A673 (cell line): ENCODE measurements at regions not wholly inside any gene's neighbourhood (a gene's known extent, or its start where the extent isn't known, plus 50 kb on each side); places are given as distances from the start of the nearest gene placed in this dataset.
"Not testable (repeated sequence)": the region's sequence is repeated elsewhere in the genome, so short reads cannot be mapped to it uniquely, and the experiment has no call there.

Source experiments
- EZH2 ChIP-seq: fragments of 200-600 bp; sonication (generic); IDR thresholded peaks from 2 replicates; pipeline ENCODE4 v1.6.1; 2017; ENCODE audit warnings: borderline replicate concordance, low read depth, mild to moderate bottlenecking, mixed read lengths, antibody characterized with exemption, low read length; ENCODE audit not compliant: poor library complexity, severe bottlenecking
- TF ChIP-seq, protein P1 (sequence below): fragments of 300-800, 200-600 bp; sonication (generic); conservative IDR thresholded peaks from 2 replicates; pipeline ENCODE4 v1.5.1; 2017; ENCODE audit warnings: low read depth, mild to moderate bottlenecking, antibody characterized with exemption, low read length, moderate library complexity, mixed read lengths

DNA sequence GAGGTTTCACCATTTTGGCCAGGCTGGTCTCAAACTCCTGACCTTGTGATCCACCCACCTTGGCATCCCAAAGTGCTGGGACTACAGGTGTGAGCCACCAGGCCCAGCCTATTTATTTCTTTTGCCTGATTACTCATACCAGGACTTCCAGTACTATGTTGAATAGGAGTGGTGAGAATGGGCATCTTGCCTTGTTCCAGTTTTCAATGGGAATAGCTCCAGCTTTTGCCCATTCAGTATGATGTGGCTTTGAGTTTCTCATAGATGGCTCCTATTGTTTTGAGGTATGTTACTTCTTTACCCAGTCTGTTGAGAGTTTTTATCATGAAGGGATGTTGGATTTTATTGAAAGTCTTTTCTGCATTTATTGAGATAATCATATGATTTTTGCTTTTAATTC, 924.5 kb downstream of the DTWD2 start:
- TF ChIP-seq EZH2, result not testable (repeated sequence)
- TF ChIP-seq, protein P1, sequence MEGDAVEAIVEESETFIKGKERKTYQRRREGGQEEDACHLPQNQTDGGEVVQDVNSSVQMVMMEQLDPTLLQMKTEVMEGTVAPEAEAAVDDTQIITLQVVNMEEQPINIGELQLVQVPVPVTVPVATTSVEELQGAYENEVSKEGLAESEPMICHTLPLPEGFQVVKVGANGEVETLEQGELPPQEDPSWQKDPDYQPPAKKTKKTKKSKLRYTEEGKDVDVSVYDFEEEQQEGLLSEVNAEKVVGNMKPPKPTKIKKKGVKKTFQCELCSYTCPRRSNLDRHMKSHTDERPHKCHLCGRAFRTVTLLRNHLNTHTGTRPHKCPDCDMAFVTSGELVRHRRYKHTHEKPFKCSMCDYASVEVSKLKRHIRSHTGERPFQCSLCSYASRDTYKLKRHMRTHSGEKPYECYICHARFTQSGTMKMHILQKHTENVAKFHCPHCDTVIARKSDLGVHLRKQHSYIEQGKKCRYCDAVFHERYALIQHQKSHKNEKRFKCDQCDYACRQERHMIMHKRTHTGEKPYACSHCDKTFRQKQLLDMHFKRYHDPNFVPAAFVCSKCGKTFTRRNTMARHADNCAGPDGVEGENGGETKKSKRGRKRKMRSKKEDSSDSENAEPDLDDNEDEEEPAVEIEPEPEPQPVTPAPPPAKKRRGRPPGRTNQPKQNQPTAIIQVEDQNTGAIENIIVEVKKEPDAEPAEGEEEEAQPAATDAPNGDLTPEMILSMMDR, result not testable (repeated sequence)
